Upper lobe of left lung (tissue), 6 donors: ENCODE measurements at regions not wholly inside any gene's neighbourhood (a gene's known extent, or its start where the extent isn't known, plus 50 kb on each side); places are given as distances from the start of the nearest gene placed in this dataset.
"Not testable (repeated sequence)": the region's sequence is repeated elsewhere in the genome, so short reads cannot be mapped to it uniquely, and the experiment has no call there.

Source experiments
- ATAC-seq, 2 donors: fragments of 200-7000 bp; cut with Tn5 transposase; one replicate each; pipeline ENCODE4 v1.9.1; 2022; ENCODE audit warnings: mild to moderate bottlenecking in 2 of 2, moderate library complexity in 2 of 2; ENCODE audit not compliant: low FRiP score in 2 of 2
- DNase-seq, 2 donors: peaks; one replicate each; pipeline ENCODE4 v3.0.0-alpha.2; 2019 to 2020
- H3K27ac ChIP-seq, 4 donors: fragments of 200-600 bp; sonication (generic); one replicate each; pipeline ENCODE4 v1.5.1; 2016 to 2019
- H3K27me3 ChIP-seq, 4 donors: fragments of 200-600 bp; sonication (generic); one replicate each; pipeline ENCODE4 v1.5.1; 2017 to 2019
- H3K36me3 ChIP-seq, 4 donors: fragments of 200-600 bp; sonication (generic); one replicate each; pipeline ENCODE4 v1.5.1; 2016 to 2019
- H3K4me1 ChIP-seq, 4 donors: fragments of 200-600 bp; sonication (generic); one replicate each; pipeline ENCODE4 v1.5.1; 2018 to 2019
- H3K4me3 ChIP-seq, 4 donors: fragments of 200-600 bp; sonication (generic); one replicate each; pipeline ENCODE4 v1.5.1; 2017 to 2019; ENCODE audit warnings: mild to moderate bottlenecking in 2 of 4, moderate library complexity in 1 of 4
- H3K9me3 ChIP-seq, 4 donors: fragments of 200-600 bp; sonication (generic); one replicate each; pipeline ENCODE4 v1.5.1; 2018 to 2019
- WGBS, 2 donors: methylation state at CpG; one replicate each; pipeline ENCODE4 v1.1.5; 2017 to 2018; 5-methylcytosine and 5-hydroxymethylcytosine counted together
- donor health status: DM: no; HTN: no; CAD: no; lungs with moderate emphysema.
- donor health status: DM: no; HTN: yes; CAD: no; lungs with severe emphysema.

DNA sequence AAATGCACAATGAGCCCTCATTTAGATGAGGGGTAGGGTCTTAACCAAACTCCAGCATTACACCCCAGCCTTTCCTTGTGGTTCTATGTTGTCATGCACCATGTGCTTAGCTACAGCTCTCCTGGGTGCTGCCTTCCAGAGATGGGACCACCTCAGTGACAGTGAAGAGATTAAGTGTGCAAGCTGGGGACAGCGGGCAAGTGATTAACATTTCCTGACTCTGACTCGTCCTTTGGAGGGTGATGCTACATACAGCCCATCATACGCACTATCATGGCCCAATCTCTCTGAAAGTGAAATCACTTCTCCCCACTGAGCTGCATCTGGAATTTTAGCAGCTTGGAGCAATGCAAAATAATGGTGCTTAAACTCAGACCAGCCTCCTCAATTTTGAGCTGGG, 293.0 kb upstream of the PLGLB1 start:
- H3K4me1 ChIP-seq, H3K36me3 ChIP-seq, DNase-seq, ATAC-seq, H3K27me3 ChIP-seq, H3K4me3 ChIP-seq, H3K9me3 ChIP-seq, H3K27ac ChIP-seq: not testable (repeated sequence)
- 60% methylated on average over 2 of the region's 3 CpGs; no CpG with 5 or more reads in 1 of the 2 donors for WGBS, 2 donors

DNA sequence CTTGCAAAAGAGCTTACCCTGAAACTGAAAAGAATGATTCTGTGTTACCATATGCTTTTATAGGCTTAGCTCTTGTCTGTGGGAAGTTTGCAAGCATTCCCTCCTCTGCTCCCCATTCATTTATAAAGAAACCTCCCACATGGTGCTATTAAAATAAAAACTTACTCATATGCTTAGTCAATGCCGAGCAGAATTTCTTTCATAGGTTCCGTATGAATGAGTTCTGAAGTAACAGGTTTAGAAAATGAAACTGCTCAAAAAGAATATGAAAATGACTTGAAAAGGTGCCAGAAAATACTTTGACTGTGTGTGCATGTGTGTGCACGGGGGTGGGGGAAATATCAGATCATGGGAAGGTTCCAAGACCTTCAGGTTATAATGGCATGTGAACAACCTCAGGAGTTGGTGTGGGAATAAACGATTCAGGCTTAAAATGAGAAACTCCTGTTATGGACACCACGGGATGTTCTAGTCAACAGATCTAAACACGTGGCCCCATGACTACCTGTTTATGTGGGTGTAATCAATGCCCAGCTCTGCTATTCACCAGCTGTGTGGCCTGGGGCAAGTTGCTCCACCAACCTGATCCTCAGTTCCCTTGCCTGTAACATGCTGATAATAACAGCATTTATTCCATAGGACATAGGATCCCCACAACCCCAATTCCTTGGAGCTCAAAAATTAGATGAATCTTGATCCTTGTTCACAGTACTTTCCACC, 293.7 kb upstream of the PLGLB1 start:
- H3K9me3 ChIP-seq, ATAC-seq, H3K27ac ChIP-seq, DNase-seq, H3K4me3 ChIP-seq, H3K4me1 ChIP-seq, H3K27me3 ChIP-seq, H3K36me3 ChIP-seq: not testable (repeated sequence)
- 69 to 79% methylated on average over 2 of the region's 6 CpGs for WGBS, 2 donors

DNA sequence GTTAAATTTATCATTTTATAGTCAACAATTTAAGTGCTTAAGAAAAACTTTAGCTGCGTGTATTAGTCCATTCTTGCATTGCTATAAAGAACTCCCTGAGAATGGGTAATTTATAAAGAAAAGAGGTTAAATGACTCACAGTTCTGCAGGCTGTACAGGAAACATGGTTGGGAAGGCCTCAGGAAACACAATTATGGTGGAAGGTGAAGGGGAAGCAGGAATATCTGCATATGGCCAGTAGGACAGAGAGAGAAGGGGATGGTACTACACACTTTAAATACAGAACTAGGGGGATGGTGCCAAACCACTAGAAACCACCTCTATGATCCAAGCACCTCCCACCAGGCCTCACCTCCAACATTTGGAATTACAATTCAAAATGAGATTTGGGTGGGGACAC, 295.5 kb upstream of the PLGLB1 start:
- H3K27me3 ChIP-seq, ATAC-seq, DNase-seq, H3K9me3 ChIP-seq, H3K4me3 ChIP-seq, H3K36me3 ChIP-seq, H3K27ac ChIP-seq, H3K4me1 ChIP-seq: not testable (repeated sequence)
- 83% methylated on average over 1 of the region's 1 CpG; no CpG with 5 or more reads in 1 of the 2 donors for WGBS, 2 donors

DNA sequence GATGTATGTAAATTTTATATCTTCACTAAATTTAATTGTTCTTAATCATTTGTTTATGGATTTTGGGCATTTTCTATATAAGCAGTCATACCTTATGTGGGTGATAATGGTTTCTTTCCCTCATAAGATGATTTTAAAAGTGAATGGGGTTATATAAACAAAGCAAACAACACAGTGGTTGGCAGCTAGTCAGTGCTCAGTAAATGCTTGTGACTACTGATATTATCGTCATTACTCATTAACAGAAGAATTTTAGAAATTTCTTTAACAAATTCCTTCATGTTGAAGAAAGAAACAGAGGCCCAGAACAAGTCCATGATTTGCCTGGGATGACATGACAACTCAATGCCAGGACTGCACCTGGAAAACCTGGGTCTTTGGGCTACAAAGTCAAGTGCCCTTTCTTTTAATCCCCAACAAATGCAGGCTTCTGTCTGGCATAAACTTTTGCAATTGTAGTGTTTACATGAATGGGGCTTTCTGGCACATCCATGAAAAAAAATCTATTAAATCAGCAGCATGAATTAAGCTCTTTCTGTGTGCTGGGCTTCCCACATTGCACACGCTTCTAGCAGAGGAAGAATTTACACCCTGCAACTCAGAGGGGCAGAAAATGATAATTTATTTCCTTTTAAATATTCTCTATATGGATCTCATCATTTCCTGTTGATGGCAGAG, 297.3 kb upstream of the PLGLB1 start:
- not testable (repeated sequence) for H3K27ac ChIP-seq, H3K4me3 ChIP-seq, H3K4me1 ChIP-seq, H3K36me3 ChIP-seq, ATAC-seq, DNase-seq, H3K27me3 ChIP-seq, H3K9me3 ChIP-seq
- WGBS, 2 donors = 38 to 50% methylated on average over 1 of the region's 2 CpGs

DNA sequence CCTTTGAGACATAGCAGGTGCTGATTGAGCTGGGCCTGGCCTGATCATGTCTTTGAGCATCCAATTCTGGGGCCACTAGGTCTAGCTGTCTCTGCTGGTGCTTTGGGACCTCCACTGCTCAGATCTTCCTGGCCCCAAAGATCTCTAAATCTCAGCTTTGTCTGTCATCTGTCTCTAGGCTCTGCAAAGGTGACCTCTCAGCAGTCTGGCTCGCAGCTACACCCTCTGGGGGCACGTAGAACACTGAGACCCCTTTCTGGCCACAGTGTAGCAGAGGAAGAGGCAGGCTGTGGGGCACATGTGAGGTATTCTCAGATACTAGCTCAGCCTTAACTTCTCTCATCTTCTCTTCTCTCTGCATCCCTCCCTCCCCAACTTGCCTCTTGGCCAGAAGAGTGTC, 298.1 kb upstream of the PLGLB1 start:
- not testable (repeated sequence) for DNase-seq, H3K4me3 ChIP-seq, H3K4me1 ChIP-seq, H3K36me3 ChIP-seq, H3K9me3 ChIP-seq, H3K27ac ChIP-seq, H3K27me3 ChIP-seq
- ATAC-seq = peak in 1 of 2 donors; percentile 44
- WGBS, 2 donors = 92% methylated on average over 2 of the region's 2 CpGs; no CpG with 5 or more reads in 1 of the 2 donors

DNA sequence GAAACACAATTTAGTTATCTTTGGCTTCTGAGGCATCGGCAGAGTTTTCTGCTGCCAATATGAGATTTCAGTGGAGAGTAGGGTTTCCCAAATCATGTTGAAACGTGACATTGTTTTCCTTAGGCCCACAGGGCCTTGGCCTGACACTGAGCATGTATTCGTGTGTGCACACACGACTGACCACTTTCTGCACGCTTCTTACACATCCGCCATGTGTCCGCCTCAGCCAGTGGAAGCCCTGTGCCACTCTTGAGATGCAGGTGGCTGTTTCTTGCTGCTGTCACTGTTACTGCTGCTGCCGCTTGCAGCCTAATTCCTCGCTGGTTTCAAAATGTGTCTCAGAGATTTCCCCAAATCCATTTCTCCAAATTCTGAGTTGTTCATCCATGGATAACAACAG, 299.6 kb upstream of the PLGLB1 start:
- not testable (repeated sequence) for H3K36me3 ChIP-seq, H3K27ac ChIP-seq, DNase-seq, H3K4me3 ChIP-seq, H3K27me3 ChIP-seq, ATAC-seq, H3K9me3 ChIP-seq, H3K4me1 ChIP-seq
- 97 to 100% methylated on average over 5 to 7 of the region's 9 CpGs for WGBS, 2 donors

DNA sequence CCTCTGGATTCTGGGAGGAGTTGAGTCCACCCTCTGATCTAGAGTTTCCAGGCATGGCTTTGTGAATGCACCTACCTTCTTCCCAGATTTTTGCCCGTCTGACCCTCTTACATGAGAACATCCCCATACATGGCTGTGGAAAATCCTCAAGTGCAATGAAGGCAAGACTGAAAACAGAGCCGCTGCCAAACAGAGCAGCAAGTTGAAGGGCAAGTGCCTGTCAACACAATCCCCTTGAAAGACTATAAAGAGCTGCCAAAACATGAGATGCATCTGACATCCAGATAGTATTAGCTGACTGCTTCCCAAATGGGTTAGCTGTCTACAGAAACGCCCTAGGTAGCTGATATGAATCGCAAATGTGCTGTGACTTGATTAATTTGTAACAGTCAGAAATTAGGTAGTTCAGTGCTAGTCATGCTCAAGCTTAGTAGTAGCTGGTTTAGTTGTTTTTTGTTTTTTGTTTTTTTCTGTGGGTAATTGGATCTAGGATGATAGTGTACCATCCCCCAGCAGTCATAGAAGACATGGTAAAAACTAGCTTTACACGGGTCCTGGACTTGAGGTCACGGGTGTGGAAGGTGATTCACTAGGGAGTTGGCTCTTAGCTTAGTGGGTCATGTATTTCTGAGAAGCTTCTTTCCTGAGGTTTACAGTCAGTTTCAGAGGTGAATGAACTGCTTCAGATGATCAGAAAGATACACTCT, 302.8 kb upstream of the PLGLB1 start:
- not testable (repeated sequence) for DNase-seq, H3K27ac ChIP-seq, H3K27me3 ChIP-seq, H3K36me3 ChIP-seq, H3K9me3 ChIP-seq, H3K4me3 ChIP-seq, H3K4me1 ChIP-seq
- ATAC-seq = peak in 1 of 2 donors; percentile 62
- WGBS, 2 donors = 75 to 85% methylated on average over 6 of the region's 6 CpGs

DNA sequence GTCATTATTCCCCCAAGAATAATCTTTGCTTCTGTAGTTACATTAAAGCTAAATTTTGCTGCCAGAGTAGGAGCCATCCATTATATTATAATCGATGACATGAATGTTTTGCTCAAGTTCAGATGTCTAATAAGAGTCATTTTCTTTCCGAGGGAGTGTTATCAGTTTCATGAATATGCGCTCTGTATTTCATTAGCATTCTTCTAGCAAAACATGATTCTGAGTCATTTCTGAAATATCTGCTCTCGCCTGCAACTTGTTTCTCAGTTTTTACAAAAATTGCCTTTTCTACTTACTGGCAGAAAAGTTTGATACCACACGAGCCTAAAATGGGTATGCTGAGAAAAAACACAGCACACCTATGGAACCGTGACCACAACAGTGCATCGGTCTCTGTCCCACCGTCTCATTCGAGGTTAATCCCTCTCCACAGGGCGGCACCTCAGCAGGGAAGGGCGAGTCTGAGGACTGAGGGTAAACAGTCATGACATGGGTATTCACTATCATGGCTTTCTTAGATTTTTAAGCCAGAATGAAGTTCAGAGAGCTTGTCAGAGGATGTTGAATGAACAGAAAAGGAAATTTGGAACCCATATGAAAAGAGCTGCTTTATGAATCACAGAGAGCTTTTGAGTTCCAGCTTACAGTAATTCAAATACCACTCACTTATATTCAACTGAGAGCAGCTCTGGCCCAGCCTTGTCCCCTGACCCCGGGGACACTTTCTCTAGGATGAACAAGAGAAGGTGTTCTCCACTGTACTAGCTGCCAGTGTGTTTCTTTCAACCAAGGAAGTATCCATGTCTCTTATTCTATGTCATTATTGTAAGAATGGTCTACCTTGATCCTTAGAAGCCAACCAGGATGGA, 303.6 kb upstream of the PLGLB1 start:
- ATAC-seq = peak in 1 of 2 donors; percentile 72
- 57 to 92% methylated on average over 1 to 5 of the region's 12 CpGs for WGBS, 2 donors

DNA sequence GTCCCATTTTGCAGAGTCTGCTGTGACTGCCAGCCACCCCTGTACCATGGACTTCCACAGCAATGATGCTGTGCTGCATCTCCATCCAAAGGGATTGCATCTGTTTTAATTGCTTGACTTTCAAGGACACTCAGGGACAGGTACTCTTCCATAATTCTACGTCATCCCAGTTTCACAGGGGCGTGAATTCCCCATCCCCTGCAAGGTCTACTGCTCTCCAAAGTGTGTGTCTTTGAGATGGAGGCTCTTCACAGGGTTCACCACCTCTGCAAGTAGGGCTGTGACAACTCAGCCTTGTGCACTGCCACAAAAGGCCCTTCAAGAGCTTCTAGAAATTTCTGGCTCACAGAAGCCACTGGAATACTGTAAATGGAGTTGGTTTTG, 304.3 kb upstream of the PLGLB1 start:
- H3K9me3 ChIP-seq, H3K4me1 ChIP-seq, H3K27ac ChIP-seq, ATAC-seq, H3K27me3 ChIP-seq, DNase-seq, H3K36me3 ChIP-seq, H3K4me3 ChIP-seq: not testable (repeated sequence)
- WGBS, 2 donors = 100% methylated on average over 2 of the region's 2 CpGs; no CpG with 5 or more reads in 1 of the 2 donors

More for the DNA sequence above, 303.6 kb upstream of the PLGLB1 start:
- not testable (repeated sequence) for H3K27ac ChIP-seq, H3K27me3 ChIP-seq, H3K36me3 ChIP-seq, H3K4me1 ChIP-seq, DNase-seq, H3K4me3 ChIP-seq, H3K9me3 ChIP-seq

DNA sequence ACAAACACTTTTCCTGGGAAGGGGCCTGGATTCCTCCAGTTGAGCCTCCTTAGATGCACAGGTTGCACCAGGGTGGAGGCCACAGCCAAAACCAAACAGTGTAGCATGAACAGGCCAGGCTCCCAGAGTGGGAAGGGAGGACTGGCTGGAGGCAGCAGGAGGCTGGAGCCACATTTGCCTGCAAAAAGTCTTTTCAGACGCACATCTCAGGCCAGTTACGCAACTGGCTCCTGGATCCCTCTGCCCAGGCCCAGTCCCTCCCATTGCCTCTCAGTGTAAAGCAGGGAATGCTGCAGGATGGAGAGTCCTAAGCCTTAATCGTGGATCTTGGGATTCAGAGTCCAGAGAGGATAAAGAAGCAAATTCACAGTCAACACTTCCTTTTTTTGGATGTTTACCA, 305.1 kb upstream of the PLGLB1 start:
- ATAC-seq = peak; percentile 49 to 79

DNA sequence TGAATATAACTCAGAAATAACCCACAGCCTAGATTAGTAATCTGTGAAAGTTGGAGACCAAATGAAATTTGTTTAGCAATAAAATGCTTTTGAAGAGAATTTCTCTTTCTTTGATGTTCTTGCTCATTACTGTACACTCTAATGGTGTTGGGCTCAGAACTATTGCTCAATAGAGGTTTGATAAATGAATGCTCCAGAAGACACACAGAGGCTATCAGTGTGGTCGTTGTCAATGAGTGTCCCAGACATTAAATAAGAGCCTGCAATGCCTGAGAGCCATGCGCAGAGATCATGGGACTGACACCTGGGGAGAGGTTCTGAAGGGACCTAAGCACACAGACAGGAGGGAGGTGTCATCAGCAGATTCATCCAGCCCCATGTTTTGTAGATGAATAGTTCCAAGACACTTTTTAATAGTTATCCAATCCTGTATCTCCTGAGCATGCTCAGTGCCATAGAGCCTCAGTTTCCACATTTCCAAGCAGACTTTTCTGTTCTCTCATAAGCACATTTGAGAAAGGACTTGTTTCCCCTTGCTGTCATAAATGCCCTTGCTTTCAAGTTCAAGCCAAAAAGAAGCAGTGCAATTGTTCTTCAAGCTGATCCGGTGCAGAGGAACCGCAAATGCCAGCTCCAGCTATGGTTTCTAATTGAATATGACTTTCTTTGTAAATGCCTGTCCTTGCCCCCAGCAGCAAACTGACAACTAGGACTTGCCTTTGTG, 306.2 kb upstream of the PLGLB1 start:
- H3K9me3 ChIP-seq, ATAC-seq, H3K27me3 ChIP-seq, H3K4me3 ChIP-seq, H3K36me3 ChIP-seq, H3K4me1 ChIP-seq, DNase-seq, H3K27ac ChIP-seq: not testable (repeated sequence)
- WGBS, 2 donors = 85% methylated on average over 3 of the region's 4 CpGs; no CpG with 5 or more reads in 1 of the 2 donors

More for the DNA sequence above, 305.1 kb upstream of the PLGLB1 start:
- H3K9me3 ChIP-seq, H3K36me3 ChIP-seq, H3K27me3 ChIP-seq, H3K4me3 ChIP-seq, H3K4me1 ChIP-seq, H3K27ac ChIP-seq, DNase-seq: not testable (repeated sequence)
- 35% methylated on average over 2 of the region's 3 CpGs; no CpG with 5 or more reads in 1 of the 2 donors for WGBS, 2 donors

DNA sequence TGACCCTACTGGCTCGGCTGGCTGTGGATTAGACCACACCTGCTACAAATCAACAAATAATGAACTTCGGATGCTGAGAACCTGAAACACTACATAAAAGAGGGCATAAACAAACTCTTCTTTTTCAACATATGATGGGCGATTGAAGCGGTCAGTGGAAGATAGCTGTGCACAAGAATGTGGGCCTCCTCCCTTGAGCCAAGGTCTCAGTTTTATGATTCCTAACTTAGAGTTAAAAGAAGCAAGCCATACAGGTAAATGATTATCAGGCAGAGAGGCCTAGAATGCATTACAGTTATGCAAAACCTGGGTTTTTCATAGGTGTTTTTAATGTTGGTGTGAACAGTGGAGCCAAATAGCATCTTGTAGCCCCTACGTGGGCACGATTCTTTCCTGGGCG, 307.9 kb upstream of the PLGLB1 start:
- not testable (repeated sequence) for ATAC-seq, H3K27me3 ChIP-seq, DNase-seq, H3K27ac ChIP-seq, H3K4me3 ChIP-seq, H3K36me3 ChIP-seq, H3K9me3 ChIP-seq, H3K4me1 ChIP-seq
- WGBS, 2 donors = 98 to 100% methylated on average over 2 to 6 of the region's 7 CpGs
